SK-N-SH (cell line): ENCODE measurements at regions not wholly inside any gene's neighbourhood (a gene's known extent, or its start where the extent isn't known, plus 50 kb on each side); places are given as distances from the start of the nearest gene placed in this dataset.

Source experiments
- CTCF ChIP-seq: fragments of 200-600 bp; sonication (generic); IDR thresholded peaks from 2 replicates; pipeline ENCODE4 v1.6.1; 2017; ENCODE audit warnings: antibody characterized with exemption, mild to moderate bottlenecking, moderate library complexity
- ELF1 ChIP-seq: IDR thresholded peaks from 2 replicates; pipeline ENCODE4 v1.4.0; 2012
- FOXJ3 ChIP-seq: sonication (generic); formaldehyde crosslinking; IDR thresholded peaks from 2 replicates; pipeline ENCODE4 v1.5.1; 2020; ENCODE audit warnings: mild to moderate bottlenecking, missing genetic modification reagents
- JUND ChIP-seq: IDR thresholded peaks from 2 replicates; pipeline ENCODE4 v1.4.0; 2012
- MAX ChIP-seq: IDR thresholded peaks from 2 replicates; pipeline ENCODE4 v1.4.0; 2012; ENCODE audit warnings: low read depth
- POLR2AphosphoS5 ChIP-seq: IDR thresholded peaks from 2 replicates; pipeline ENCODE4 v1.6.1; 2012; ENCODE audit warnings: low read depth, low read length
- RAD21 ChIP-seq: IDR thresholded peaks from 2 replicates; pipeline ENCODE4 v1.6.1; 2012; ENCODE audit warnings: mild to moderate bottlenecking, low read length
- REST ChIP-seq: IDR thresholded peaks from 2 replicates; pipeline ENCODE4 v1.6.1; 2012; ENCODE audit warnings: mild to moderate bottlenecking, low read depth, low read length, moderate library complexity
- SMC3 ChIP-seq: IDR thresholded peaks from 2 replicates; pipeline ENCODE4 v1.6.1; 2012; ENCODE audit warnings: low read depth, low read length, improper control_type of control experiment
- TAF1 ChIP-seq: IDR thresholded peaks from 2 replicates; pipeline ENCODE4 v1.6.1; 2012; ENCODE audit warnings: low read depth, mild to moderate bottlenecking, low read length, moderate library complexity, borderline replicate concordance
- TEAD4 ChIP-seq: IDR thresholded peaks from 2 replicates; pipeline ENCODE4 v1.4.0; 2012; ENCODE audit warnings: mild to moderate bottlenecking, borderline replicate concordance; ENCODE audit not compliant: insufficient read depth
- YY1 ChIP-seq: IDR thresholded peaks from 2 replicates; pipeline ENCODE4 v1.4.0; 2012; ENCODE audit warnings: low read depth, mild to moderate bottlenecking

- no peak for TF ChIP-seq YY1
- TF ChIP-seq CTCF = no peak
- no peak for TF ChIP-seq SMC3
- TF ChIP-seq TEAD4 = no peak
- TF ChIP-seq REST = no peak
- no peak for TF ChIP-seq POLR2AphosphoS5
- no peak for TF ChIP-seq TAF1
- no peak for TF ChIP-seq RAD21
- no peak for TF ChIP-seq JUND
- TF ChIP-seq ELF1 = no peak
- TF ChIP-seq FOXJ3 = no peak
- TF ChIP-seq MAX = no peak
These were observed 125.0 kb upstream of the HAND1 start for GRCh38 chr5:154603011-154603410.
